GM12872 (cell line): ENCODE measurements at regions not wholly inside any gene's neighbourhood (a gene's known extent, or its start where the extent isn't known, plus 50 kb on each side); places are given as distances from the start of the nearest gene placed in this dataset.

Source experiments
- TF ChIP-seq, protein P1 (sequence below): IDR thresholded peaks from 3 replicates; pipeline ENCODE4 v1.5.1; 2011; ENCODE audit warnings: low read depth, mild to moderate bottlenecking, low read length, moderate library complexity; ENCODE audit not compliant: insufficient read depth

DNA sequence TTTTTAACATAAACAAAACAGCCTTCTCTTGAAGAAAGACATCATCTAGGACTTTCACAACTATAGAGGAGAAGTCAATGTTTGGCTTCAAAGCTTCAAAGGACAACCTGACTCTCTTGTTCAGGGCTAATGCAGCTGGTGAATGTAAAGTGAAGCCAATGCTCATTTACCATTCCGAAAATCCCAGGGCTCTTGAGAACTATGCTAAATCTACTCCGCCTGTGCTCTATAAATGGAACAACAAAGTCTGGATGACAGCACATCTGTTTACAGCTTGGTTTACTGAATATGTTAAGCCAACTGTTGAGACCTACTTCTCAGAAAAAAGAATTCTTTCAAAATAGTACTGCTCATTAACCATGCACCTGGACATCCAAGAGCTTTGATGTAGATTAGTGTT, 259.8 kb upstream of the NR5A2 start:
- TF ChIP-seq, protein P1, sequence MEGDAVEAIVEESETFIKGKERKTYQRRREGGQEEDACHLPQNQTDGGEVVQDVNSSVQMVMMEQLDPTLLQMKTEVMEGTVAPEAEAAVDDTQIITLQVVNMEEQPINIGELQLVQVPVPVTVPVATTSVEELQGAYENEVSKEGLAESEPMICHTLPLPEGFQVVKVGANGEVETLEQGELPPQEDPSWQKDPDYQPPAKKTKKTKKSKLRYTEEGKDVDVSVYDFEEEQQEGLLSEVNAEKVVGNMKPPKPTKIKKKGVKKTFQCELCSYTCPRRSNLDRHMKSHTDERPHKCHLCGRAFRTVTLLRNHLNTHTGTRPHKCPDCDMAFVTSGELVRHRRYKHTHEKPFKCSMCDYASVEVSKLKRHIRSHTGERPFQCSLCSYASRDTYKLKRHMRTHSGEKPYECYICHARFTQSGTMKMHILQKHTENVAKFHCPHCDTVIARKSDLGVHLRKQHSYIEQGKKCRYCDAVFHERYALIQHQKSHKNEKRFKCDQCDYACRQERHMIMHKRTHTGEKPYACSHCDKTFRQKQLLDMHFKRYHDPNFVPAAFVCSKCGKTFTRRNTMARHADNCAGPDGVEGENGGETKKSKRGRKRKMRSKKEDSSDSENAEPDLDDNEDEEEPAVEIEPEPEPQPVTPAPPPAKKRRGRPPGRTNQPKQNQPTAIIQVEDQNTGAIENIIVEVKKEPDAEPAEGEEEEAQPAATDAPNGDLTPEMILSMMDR = no peak

DNA sequence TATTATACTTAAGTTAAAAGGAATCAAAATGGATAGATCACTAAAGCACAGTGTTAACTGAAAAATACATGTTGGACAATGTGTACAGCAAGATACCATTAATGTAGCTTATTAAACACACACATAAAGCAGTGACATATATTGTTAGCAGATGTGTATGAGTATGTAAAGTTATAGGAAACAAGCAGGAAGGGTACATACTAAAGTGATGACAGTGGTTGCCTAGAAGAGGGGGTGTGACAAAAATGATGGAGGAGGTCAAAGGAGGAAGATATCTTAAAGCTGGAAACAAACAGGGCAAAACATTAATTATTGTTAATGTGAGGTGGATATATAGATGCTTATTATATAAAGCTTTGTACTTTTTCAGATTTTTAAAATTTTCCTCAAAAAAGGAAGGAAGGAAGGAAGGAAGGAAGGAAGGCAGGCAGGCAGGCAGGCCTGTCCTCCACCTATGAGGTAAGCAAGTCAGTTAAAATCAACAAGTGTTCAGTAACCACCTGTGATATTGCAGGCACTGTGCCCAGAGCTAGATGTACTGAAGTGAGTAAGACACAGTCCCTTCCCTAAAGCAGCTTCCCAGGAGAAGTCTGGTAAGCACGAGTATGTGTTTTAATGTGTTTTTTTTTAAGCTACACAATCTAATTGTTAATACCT, 252.9 kb upstream of the NR5A2 start:
- TF ChIP-seq, protein P1 = no peak

DNA sequence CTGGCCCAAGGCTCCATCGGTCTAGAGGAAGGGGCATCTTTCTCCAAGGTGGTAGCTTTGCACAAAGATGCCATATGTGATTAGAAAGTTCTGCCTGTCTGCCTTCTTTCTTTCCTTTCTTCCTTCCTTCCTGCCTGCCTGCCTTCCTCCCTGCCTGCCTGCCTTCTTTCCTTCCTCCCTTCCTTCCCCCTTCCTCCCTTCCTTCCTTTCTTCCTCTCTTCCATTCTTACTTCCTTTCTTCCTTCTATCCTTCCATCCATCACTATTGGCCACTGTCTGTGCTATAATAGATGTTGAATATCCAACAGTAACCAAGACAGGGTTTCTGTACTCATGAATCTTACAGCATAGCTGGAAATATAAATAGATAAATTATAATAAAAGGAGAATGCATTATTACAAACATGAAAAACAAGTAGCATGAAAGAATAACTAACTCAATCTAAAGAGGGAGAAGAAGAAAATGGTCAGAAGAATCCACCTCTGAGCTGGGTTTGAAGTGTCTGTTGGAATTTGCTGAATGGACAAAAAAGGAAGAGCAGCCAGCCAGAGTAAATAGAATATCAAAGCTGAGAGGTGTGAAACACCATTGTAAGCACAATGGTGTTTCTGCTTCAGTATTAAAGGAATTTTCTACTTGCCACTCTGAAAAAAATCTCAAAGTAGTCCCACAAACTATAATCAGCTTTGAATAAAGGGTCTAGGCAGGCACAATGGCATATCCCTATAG, 250.6 kb upstream of the NR5A2 start:
- TF ChIP-seq, protein P1 = no peak

DNA sequence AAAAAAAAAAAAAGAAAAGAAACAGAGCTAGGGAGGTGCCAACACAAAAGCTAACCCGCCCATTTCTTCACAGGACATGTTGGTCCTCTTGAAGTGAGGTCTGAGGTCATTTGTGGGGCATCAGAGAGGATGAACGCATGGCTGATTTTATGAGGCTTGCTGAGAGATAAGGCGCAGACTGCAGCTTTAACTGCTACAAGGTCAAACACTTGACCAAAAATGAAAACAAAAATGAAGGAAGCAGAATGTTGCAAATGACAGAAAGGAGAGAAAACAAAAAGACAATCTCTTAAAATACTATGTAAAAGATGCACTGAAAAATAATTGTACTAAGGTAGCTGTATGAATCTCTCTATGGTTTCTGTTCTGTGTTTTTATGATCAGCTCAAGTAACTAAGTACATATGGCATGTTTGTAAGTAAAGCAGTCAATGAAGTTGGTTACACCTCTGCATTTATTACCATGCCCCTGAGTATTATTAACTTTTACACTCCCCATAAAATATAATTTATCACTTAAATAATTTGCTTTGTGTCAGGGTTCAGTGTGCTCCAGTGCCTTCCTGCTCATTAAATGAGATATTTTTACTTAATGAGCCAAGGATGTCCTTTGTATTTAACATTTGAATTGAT, 249.1 kb upstream of the NR5A2 start:
- TF ChIP-seq, protein P1 = no peak

- TF ChIP-seq, protein P1 = no peak
These were observed 247.4 kb upstream of the NR5A2 start for GRCh38 chr1:199780091-199780490.

DNA sequence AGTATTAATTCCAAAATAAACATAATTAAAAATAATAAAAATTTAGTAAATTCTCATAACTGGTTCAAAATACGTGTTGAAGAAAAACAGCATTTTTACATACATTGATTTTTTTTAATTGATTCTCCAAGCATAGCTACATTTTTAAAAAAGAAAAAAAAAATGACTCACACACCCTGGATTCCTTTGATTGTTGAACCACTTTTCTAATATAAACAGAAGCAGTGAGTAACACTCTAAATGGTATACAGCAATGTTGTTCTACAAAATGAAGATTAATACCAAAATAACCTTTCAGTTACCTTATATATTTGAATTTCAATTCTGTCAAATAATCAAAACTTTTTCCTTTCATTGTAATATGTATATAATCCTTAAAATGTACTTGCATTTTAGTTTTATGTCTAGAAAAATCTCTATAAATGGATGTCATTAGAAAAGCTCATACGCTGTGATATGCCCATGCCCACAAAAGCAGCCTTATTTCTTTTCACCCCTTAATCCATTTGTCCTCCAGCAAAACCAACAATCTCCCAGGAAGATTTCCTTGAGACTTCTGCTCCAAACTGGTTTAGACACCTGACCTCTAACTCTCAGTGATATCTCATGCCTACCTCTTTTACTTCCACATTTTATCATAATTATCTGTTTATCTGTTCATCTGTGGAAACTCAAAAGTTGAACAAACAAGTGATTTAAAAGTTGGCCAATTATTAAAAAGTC, 246.4 kb upstream of the NR5A2 start:
- TF ChIP-seq, protein P1 = no peak
